Progenitor cell of endocrine pancreas (in vitro differentiated cells): ENCODE measurements at regions not wholly inside any gene's neighbourhood (a gene's known extent, or its start where the extent isn't known, plus 50 kb on each side); places are given as distances from the start of the nearest gene placed in this dataset.

Source experiments
- DNase-seq: peaks from one replicate; pipeline ENCODE4 v3.0.0; 2021; ENCODE audit warnings: low spot score; ENCODE audit not compliant: unreplicated experiment
- H3K27ac Mint-ChIP-seq: 2 replicates; pipeline ENCODE4 v1.8.0; 2021; ENCODE audit warnings: mild to moderate bottlenecking, moderate library complexity, mixed read lengths
- H3K27me3 Mint-ChIP-seq: 2 replicates; pipeline ENCODE4 v1.8.0; 2021; ENCODE audit warnings: mixed read lengths
- H3K36me3 Mint-ChIP-seq: 2 replicates; pipeline ENCODE4 v1.8.0; 2022; ENCODE audit warnings: mixed read lengths; ENCODE audit not compliant: insufficient read depth
- H3K4me1 Mint-ChIP-seq: 2 replicates; pipeline ENCODE4 v1.8.0; 2021; ENCODE audit warnings: low read depth, mixed read lengths
- H3K4me3 Mint-ChIP-seq: 2 replicates; pipeline ENCODE4 v1.8.0; 2021; ENCODE audit warnings: low read depth, mild to moderate bottlenecking, moderate library complexity, mixed read lengths
- H3K9me3 Mint-ChIP-seq: 2 replicates; pipeline ENCODE4 v1.8.0; 2021; ENCODE audit warnings: low read depth, mixed read lengths
- TF ChIP-seq, protein P1 (sequence below): fragments of 200-600 bp; sonication (generic); IDR thresholded peaks from one replicate; pipeline ENCODE4 v1.5.0; 2021; ENCODE audit warnings: antibody characterized with exemption, mild to moderate bottlenecking; ENCODE audit not compliant: unreplicated experiment

DNA sequence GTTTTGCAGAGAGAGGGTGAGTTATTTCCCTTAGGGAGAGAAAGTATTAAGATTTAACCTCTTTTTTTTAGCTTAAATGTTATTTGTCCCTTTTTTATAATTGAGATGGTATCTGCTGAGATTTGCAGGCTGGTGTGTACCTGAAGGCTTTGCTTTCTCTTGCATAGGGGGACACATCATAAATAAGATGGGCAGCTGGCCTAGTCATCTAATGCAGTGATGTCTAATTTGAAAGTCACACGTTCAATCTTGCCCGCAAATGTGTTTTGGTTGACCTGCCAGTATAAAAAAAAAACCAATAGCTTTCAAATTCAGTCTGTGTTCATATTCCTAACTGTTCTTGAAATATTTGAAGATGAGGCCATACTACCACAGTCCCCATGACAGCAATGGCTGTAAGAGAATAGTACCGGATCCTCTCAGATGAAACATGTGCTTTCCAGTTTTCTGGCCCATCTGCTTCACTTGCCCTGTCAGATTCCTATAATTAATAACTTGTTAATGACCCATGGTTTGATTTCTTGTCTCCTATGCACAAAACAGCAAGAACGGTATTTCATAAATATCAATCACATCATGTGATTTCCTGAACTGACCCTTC is 914.2 kb downstream of the IPMK start:
- Mint-ChIP-seq H3K4me1 (peaks cover 6% of the 10 kb centered on the region), H3K27me3 (no peaks in the 10 kb centered on the region), H3K4me3 (no peak overlapping the region), H3K27ac (no peak overlapping the region), H3K9me3 (peaks cover 5% of the 10 kb centered on the region), H3K36me3 (no peaks in the 10 kb centered on the region)
- TF ChIP-seq, protein P1, sequence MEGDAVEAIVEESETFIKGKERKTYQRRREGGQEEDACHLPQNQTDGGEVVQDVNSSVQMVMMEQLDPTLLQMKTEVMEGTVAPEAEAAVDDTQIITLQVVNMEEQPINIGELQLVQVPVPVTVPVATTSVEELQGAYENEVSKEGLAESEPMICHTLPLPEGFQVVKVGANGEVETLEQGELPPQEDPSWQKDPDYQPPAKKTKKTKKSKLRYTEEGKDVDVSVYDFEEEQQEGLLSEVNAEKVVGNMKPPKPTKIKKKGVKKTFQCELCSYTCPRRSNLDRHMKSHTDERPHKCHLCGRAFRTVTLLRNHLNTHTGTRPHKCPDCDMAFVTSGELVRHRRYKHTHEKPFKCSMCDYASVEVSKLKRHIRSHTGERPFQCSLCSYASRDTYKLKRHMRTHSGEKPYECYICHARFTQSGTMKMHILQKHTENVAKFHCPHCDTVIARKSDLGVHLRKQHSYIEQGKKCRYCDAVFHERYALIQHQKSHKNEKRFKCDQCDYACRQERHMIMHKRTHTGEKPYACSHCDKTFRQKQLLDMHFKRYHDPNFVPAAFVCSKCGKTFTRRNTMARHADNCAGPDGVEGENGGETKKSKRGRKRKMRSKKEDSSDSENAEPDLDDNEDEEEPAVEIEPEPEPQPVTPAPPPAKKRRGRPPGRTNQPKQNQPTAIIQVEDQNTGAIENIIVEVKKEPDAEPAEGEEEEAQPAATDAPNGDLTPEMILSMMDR: no peak
- no peak for DNase-seq

DNA sequence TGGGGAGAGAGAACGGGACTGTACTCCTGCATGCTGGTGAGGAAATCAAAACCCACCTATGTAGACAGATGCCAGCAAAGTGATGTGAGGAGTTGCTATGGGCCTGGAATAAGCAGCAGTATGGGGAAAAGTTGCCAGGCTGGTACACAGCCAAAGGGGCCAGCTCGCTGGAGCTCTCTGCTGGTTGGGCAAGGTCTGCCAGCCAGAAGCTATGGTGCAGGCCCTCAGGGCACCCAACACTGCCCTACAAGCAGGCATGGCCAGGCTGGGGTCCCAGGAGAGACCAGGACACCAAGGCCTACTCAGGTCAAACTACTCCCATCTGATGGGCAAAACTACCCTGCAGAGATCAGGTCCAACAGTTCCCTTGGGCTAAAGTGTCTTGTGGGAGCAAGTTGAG is 916.6 kb downstream of the IPMK start:
- no peaks in the 10 kb centered on the region for H3K36me3 Mint-ChIP-seq
- DNase-seq: no peak
- H3K4me1 Mint-ChIP-seq: peaks cover 6% of the 10 kb centered on the region
- H3K4me3 Mint-ChIP-seq: no peak overlapping the region
- H3K9me3 Mint-ChIP-seq: peaks cover 12% of the 10 kb centered on the region
- H3K27me3 Mint-ChIP-seq: no peaks in the 10 kb centered on the region
- no peak overlapping the region for H3K27ac Mint-ChIP-seq
- TF ChIP-seq, protein P1: no peak

DNA sequence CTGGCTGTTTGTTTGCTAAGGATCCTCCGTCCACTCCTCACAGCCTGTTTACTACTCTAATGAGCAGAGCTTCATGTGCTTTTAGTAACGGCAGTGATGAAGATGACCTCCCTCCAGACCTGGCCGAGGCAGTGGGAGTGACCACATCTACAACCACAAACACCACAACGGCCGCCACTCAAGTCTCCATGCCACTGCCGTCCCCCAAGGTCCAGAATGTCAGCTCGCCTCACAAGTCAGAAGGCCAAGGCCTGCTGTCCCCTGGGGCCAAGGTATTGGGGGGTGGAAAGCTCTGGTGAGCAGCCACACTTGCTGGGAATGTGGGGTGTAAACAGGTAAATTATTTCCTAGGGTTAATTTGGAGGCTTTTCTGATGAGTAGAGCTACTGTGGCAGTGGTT is 926.4 kb downstream of the IPMK start:
- Mint-ChIP-seq H3K4me3 (no peak overlapping the region), H3K9me3 (peaks cover 16% of the 10 kb centered on the region), H3K36me3 (peaks cover 3% of the 10 kb centered on the region), H3K27me3 (no peaks in the 10 kb centered on the region), H3K4me1 (no peaks in the 10 kb centered on the region), H3K27ac (no peak overlapping the region)
- TF ChIP-seq, protein P1: no peak
- no peak for DNase-seq

DNA sequence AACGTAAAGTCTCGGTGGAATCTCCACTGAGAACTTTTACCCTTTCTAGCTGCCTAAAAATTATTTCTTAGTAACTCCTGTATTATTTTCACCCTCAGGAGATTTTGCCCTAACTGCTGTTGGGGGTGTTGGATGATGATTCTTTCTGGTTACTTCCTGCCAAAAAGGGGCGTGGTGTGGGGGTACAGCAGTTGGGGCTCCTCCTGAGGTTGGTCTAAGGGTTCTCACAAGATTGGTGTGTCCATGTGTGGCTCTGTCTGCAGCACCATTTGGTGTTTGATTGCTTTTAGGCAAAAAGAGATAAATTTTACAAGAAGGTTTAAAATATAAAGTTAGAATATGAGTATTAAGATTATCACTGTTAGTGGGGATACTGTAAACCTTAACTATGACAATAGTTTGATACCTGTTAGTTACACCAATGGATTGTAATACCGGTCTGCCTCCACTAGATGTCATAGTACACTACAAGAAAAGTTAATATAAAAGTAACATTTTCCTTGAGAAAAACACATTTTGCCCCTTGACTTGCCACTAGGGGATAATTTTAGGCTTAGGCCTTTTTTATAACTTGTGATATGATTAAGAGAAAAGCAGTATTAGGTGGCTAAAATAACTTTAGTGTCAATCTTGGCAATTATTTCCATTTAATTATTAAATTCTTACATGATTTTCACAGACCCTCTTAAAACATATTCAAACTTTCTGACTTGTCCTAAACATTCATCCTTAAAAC is 928.7 kb downstream of the IPMK start:
- Mint-ChIP-seq H3K27ac (no peak overlapping the region), H3K36me3 (no peaks in the 10 kb centered on the region), H3K27me3 (no peaks in the 10 kb centered on the region), H3K9me3 (peaks cover 7% of the 10 kb centered on the region), H3K4me1 (no peaks in the 10 kb centered on the region), H3K4me3 (no peak overlapping the region)
- no peak for DNase-seq
- TF ChIP-seq, protein P1: peak; percentile 84

DNA sequence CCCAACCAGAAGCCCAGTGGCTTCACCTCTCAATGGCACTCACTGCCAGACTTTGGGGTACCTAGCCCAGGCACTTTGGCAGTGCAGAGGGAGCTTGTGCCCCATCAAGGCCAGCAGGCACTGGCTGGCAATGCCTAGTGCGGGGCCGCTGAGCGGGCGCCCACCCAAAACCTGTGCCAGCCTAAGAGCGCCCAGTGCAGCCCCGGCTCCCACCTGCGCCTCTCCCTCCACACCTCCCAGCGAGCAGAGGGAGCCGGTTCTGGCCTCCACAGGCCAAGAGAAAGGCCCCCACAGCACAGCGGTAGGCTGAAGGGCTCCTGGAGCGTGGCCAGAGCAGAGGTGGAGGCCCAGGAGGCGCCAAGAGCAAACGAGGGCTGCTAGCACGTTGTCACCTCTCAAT is 930.8 kb downstream of the IPMK start:
- no peak overlapping the region for H3K4me3 Mint-ChIP-seq
- no peaks in the 10 kb centered on the region for H3K9me3 Mint-ChIP-seq
- no peaks in the 10 kb centered on the region for H3K36me3 Mint-ChIP-seq
- DNase-seq: no peak
- TF ChIP-seq, protein P1: no peak
- H3K27ac Mint-ChIP-seq: no peak overlapping the region
- H3K4me1 Mint-ChIP-seq: no peaks in the 10 kb centered on the region
- H3K27me3 Mint-ChIP-seq: no peaks in the 10 kb centered on the region
